D721Med (cell line): ENCODE measurements at regions not wholly inside any gene's neighbourhood (a gene's known extent, or its start where the extent isn't known, plus 50 kb on each side); places are given as distances from the start of the nearest gene placed in this dataset.

Source experiments
- DNase-seq: peaks from one replicate; pipeline ENCODE4 v3.0.0; 2011; ENCODE audit warnings: low spot score; ENCODE audit not compliant: insufficient read length
- FAIRE-seq: peaks from 2 replicates; lab custom pipeline; 2011; peaks lifted over from hg19 to GRCh38; lab: Jason Lieb, UNC
- TF ChIP-seq, protein P1 (sequence below): IDR thresholded peaks from 2 replicates; pipeline ENCODE4 v1.5.1; 2012; ENCODE audit warnings: mild to moderate bottlenecking, control low read depth; ENCODE audit not compliant: insufficient read depth; ENCODE audit errors: missing control alignments

DNA sequence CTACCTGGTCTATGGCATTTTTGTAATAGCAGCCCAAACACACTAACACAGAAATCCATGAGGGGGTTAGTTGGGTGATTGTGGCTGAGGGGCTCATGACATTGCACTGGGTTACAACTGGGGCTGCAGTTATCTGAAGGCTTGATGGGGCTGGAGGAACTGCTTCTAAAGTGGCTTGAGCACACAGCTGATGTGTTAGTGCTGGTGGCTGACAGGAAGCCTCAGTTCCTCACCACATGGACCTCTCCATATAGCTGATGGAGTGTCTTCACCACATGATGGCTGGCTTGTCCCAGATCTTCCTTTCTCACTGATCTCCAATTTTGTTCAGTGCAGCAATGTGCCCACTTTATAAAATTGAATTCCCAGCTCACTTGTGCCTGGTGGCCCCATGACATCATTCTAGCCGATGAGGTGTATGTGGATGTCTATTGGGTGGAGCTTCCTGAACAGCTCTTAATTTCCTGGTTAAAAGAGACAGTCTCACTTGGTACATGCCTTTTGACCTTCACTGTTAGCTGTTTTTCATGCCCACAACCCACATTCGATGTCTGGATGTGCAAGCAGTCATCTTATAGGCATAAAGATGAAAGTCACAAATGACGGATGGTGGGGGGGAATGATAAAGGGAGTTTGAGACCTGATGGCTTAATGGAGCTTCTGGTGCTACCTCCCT is 166.9 kb upstream of the BMPER start:
- DNase-seq, result no peak
- FAIRE-seq, result no peak
- TF ChIP-seq, protein P1, sequence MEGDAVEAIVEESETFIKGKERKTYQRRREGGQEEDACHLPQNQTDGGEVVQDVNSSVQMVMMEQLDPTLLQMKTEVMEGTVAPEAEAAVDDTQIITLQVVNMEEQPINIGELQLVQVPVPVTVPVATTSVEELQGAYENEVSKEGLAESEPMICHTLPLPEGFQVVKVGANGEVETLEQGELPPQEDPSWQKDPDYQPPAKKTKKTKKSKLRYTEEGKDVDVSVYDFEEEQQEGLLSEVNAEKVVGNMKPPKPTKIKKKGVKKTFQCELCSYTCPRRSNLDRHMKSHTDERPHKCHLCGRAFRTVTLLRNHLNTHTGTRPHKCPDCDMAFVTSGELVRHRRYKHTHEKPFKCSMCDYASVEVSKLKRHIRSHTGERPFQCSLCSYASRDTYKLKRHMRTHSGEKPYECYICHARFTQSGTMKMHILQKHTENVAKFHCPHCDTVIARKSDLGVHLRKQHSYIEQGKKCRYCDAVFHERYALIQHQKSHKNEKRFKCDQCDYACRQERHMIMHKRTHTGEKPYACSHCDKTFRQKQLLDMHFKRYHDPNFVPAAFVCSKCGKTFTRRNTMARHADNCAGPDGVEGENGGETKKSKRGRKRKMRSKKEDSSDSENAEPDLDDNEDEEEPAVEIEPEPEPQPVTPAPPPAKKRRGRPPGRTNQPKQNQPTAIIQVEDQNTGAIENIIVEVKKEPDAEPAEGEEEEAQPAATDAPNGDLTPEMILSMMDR, result no peak

DNA sequence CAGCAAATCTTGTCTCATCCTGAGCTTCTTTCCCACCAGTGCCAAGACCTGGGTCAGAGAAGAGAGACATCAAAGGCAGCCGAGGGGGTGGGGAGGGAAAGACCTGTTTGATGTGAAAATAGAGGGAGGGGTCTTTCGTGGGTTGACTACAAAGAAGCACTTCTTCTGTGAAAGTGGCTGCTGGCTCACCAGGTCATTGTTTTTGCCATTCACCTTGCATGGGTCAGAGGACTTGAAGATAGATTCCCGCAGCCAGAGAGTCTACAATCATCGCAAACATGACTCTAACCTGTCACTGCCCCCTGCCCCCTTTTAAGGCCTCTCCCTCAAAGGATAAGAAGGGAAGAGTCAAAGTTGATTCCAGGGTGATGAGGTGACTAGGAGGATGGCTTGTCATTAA is 166.1 kb upstream of the BMPER start:
- FAIRE-seq (no peak), DNase-seq (no peak)
- TF ChIP-seq, protein P1, result no peak

DNA sequence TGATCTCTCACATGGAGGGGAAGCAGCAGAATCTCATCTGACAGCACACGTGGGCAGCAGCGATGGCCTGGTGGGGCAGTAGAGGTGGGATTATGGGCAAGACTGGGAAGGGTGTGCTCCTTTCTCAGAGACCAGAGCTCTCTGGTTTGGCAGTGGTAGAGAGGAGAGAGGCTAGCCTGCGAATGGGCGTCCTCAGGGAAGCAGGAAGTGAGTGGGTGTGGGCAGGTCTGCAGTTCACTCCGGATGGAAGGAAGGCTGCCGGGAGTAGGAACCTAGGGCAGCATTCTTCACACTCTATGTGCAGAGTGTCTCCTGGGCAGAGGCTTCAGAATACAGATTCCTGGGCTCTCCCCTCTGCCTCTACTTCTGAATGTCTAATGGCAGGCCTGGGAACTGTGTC is 162.8 kb upstream of the BMPER start:
- DNase-seq (no peak), FAIRE-seq (no peak)
- TF ChIP-seq, protein P1, result no peak

DNA sequence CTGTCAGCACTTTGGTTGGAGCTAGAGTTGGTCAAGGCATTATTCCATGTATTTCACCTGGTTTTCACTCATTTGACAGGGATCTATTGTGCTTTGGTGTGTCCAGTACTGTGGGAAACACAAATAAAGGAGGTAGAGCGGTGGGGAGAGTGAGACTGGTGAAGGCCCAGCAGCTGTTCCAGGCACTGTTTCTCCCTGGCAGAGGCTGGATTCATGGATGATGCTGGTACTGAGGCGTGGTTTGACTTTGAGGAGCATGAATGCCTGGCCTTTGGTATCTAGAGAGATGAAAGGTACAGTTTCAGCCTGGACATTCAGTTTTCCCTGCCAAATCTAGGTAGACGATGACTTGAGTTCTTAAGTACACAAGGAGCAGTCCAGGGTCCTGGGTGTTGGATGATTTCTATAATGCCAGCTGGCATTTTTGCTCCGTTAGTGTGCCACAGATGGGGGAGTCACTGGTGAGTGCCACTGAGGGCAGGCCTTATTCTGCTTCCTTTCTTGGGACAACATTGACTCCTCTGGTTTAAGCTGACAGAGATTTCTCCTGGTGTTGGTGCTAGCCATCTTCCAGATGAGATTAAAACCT is 162.2 kb upstream of the BMPER start:
- FAIRE-seq (no peak), DNase-seq (no peak)
- TF ChIP-seq, protein P1, result no peak

DNA sequence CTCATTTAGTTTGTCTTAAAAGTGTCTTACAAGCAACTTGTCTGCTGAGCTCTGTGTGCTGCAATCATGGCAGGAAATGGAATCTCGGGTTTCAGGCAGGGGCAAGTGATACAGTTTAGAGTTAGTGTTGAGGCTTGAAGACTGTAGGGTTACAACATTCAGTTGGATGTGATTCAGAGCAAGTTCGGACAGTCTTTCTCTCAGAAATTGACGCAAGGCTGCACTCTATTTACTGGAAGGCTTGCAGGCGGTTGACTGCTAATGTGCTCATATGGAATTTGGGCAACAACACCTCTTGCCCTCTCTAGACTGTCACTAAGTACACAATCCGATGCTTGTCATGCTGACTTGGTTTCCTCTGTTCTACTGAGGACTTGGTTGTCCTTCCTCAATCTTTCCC is 161.7 kb upstream of the BMPER start:
- TF ChIP-seq, protein P1, result no peak
- DNase-seq (no peak), FAIRE-seq (no peak)

DNA sequence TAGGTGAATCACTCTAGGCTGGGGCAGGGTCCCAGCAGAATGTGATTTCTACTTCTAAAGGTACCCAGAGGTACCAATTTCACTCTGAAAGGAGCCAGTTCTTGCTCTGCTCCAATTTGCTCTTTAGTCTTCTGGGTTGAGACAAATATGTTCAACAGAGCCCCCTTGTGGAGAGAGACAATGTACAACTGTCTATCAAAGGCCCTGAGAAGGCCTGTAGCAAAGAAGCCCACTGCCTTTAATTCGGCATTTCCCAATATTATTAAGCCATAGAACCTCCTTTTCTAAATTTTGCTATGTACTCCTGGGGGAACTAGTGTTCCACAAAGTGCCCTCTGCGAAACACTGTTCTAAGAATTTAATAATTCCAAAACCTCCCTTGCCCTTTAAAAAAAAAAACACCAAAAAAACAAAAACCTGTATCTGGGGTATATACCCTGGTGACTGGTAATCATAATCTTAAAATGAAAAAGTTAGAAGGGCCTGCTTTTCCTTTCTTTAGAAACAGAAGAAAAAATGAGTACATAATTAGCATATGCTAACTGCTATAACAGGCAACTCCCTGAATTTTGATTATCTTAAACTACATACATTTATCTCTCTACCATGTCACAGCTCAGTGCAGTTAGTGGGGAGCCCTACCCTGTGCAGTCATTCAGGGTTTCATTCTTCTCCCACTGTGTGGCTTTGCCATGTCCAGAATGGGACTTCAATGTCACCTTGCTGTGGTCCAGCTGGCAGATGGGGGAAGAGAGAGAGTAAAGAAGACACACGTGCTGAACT is 160.9 kb upstream of the BMPER start:
- TF ChIP-seq, protein P1, result peak; percentile 17
- DNase-seq (no peak), FAIRE-seq (no peak)

DNA sequence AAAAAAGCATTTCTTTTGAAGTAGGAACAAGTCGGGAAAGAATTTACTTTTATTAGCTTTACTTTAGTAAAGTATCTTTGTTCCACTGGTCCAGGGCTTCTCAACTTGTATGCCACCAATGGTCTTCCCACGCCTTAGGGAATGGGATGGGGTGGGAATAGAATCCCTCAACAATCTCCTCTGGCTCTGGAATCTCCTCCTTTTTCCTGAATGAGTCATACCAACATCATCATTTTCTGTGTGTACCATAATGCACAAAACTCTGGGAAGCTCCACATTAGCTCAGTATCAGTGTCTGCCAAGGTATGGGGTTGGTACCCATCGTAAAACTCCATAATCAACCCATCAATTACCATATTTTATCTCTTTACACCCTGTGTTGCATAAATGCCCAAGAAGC is 159.4 kb upstream of the BMPER start:
- FAIRE-seq, result no peak
- TF ChIP-seq, protein P1, result no peak
- DNase-seq, result no peak
